ENCODE measurements at regions not wholly inside any gene's neighbourhood (a gene's known extent, or its start where the extent isn't known, plus 50 kb on each side); places are given as distances from the start of the nearest gene placed in this dataset.

- TF ChIP-seq, protein P1, sequence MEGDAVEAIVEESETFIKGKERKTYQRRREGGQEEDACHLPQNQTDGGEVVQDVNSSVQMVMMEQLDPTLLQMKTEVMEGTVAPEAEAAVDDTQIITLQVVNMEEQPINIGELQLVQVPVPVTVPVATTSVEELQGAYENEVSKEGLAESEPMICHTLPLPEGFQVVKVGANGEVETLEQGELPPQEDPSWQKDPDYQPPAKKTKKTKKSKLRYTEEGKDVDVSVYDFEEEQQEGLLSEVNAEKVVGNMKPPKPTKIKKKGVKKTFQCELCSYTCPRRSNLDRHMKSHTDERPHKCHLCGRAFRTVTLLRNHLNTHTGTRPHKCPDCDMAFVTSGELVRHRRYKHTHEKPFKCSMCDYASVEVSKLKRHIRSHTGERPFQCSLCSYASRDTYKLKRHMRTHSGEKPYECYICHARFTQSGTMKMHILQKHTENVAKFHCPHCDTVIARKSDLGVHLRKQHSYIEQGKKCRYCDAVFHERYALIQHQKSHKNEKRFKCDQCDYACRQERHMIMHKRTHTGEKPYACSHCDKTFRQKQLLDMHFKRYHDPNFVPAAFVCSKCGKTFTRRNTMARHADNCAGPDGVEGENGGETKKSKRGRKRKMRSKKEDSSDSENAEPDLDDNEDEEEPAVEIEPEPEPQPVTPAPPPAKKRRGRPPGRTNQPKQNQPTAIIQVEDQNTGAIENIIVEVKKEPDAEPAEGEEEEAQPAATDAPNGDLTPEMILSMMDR (conservative IDR thresholded peaks at IDR 0.05), result no peak
- no peak overlapping the region for H3K27ac ChIP-seq
These were observed 68.1 kb upstream of the HAAO start for GRCh38 chr2:42860319-42861094.

DNA sequence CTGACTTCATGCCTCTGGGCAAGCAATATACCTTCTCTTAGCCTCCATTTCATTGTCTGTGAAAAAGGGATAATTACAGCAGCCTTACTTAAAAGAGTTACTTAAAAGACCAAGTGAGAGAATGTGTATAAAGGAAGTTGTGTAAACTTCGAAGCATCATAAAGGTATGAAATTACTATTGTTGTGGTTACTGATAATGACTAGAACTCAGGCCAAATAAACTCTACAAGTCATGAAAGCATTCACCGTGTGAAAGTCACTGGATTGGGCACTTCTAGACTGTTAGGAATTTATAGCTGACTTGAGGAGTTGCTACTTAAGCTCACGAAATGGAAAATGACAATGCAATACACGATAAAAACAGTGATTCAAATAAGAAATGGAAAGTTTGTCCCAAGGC, 67.4 kb upstream of the HAAO start:
- TF ChIP-seq, protein P1 (conservative IDR thresholded peaks at IDR 0.05), result no peak
- no peak overlapping the region for H3K27ac ChIP-seq

DNA sequence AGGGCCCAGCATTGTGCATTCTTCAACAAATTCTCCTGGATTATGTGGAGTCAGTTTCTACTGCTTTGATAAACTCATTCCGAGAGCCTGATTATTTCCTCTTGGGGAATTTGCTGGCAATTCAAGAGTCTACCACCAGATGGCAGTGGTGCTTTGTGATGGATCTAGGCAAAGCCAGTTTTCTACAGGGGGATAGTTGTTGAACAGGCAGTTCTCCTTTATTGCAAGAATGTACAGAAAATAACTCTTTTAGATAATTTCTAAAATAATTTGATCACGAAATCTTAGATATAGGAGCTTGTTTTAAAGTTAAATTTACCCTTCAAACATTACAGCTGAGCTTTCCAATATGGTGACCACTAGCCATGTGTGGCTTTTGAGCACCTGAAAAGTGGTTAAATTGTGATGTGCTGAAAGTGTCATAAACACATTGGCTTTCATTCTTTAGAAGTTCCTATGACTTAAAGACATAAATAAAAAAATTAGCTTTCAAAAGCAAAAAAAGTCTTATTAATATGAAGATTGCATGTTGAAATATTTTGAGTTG, 66.7 kb upstream of the HAAO start:
- TF ChIP-seq, protein P1 (conservative IDR thresholded peaks at IDR 0.05), result peak; percentile 94

DNA sequence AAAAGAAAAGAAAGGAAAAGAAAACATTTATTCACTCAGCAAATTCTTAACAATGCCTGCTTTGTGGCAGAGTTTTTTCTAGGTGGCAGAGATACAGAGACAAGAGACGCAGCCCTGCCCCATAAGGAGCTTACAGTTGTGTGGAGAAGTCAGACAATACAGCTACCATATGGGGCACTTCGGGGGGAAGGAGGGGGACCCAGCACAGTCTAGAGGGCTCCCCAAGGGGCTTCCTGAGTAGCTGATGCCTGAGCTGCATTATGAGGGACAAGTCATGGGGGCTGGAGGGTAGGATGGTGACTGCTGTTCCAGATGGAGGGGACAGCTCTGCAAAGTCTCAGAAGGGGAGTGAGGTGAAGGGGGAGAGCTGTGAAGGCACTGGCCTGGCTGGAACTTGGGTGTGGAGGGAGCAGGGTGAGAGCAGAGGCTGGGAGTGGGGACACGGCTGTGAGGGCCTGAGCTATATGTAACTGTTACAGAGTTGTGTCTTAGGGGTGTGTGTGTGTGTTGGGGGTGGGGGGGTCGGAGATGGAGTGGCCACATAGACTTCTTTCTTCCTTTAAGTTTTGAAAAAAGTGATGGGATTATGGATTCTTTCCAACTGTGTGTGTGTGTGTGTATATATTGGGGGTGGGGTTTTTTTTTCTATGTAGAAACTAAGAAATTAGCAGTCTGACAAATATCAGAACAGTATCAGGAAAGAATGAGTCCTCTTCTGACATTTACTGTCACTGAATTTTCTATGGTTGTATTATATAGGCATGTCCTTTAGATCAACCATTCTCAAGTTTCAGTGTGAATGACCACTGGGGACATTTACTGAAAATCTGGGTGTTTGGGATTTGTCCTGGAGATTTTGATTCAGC, 66.0 kb upstream of the HAAO start:
- H3K27ac ChIP-seq, result no peak overlapping the region
- TF ChIP-seq, protein P1 (conservative IDR thresholded peaks at IDR 0.05), result no peak

More for the DNA sequence above, 66.7 kb upstream of the HAAO start:
- H3K27ac ChIP-seq, result no peak overlapping the region

- TF ChIP-seq, protein P1 (conservative IDR thresholded peaks at IDR 0.05), result no peak
- no peak overlapping the region for H3K27ac ChIP-seq
These were observed 64.7 kb upstream of the HAAO start for GRCh38 chr2:42856891-42857632.

DNA sequence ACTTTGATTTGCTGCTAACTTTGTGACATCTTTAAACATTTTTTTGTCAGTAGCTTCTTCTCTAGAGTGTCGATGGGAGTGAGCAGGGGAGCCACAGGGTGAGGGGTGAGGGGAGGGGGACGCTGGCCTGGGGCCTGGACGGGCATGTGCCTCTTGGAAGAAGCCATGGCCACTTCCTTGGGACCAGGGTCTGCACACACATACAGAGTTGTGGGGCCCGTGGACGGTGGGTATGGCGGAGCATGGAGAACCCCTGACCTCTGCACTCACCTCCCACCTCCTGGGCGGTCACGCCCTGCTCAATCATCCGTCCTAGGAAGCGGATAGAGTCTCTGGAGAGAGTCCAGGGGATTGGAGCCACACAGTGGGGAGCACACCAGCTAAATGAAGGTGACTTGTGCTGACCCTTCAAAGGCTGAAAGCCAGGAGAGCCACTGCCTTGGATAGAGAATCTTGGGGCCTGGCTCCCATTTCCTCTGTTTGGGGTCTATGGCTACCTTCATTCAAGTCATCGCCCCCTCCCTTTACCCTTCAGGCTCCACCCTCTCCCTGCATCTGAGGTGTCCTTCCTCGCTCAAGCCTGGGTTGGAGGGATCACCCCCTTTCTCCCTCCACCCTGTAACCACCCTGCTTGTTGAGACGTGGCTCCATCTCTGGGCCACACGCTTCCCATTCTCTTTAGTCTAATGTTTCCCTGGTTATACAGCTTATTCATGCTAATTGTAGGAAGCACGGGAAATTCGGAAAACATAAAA, 63.9 kb upstream of the HAAO start:
- no peak overlapping the region for H3K27ac ChIP-seq
- TF ChIP-seq, protein P1 (conservative IDR thresholded peaks at IDR 0.05), result no peak

Measured in VCaP (cell line).